ENCODE measurements at regions not wholly inside any gene's neighbourhood (a gene's known extent, or its start where the extent isn't known, plus 50 kb on each side); places are given as distances from the start of the nearest gene placed in this dataset.

GRCh38 chr2:35337922-35338321 lies 1017.7 kb upstream of the CRIM1 start:
- POLR2A ChIA-PET = no interaction called here
- intact Hi-C loops (cut with DNase I, micrococcal nuclease) = no loop called here
- no peaks in the 10 kb centered on the region for H3K36me3 Mint-ChIP-seq (ENCODE audit: low read depth)
- Histone ChIP-seq H3K27me3 (ENCODE audit: control insufficient read depth in 1 of 2, insufficient read depth in 2 of 2, low read length in 2 of 2) (no peaks in the 10 kb centered on the region), H3K4me1 (ENCODE audit: insufficient read depth, low read length) (no peaks in the 10 kb centered on the region), H3K9me3 (ENCODE audit: control insufficient read depth in 1 of 2, insufficient read depth in 1 of 2, low read length in 2 of 2) (peaks cover 0 to 10% of the 10 kb centered on the region in 2 experiments), H3K36me3 (ENCODE audit: insufficient read depth, low read length) (no peaks in the 10 kb centered on the region), H3K27ac (ENCODE audit: low read depth in 1 of 2, low read length in 2 of 2) (no peak overlapping the region), H3K4me3 (ENCODE audit: low read length) (no peak overlapping the region)
- H3K4me1 Mint-ChIP-seq (ENCODE audit: low read depth) = no peaks in the 10 kb centered on the region
- H3K9me3 Mint-ChIP-seq = peaks cover 2% of the 10 kb centered on the region
- no peak for TF ChIP-seq CTCF (IDR thresholded peaks at IDR 0.05)
- no peak for ATAC-seq (ENCODE audit: poor library complexity)
- no peak overlapping the region for H3K4me3 Mint-ChIP-seq
- H3K27ac Mint-ChIP-seq = no peak overlapping the region
- CTCF ChIA-PET = no interaction called here
- DNase-seq = no peak
- no peaks in the 10 kb centered on the region for H3K27me3 Mint-ChIP-seq

GRCh38 chr2:35314049-35314448 lies 1041.5 kb upstream of the CRIM1 start:
- no peaks in the 10 kb centered on the region for H3K9me3 Mint-ChIP-seq
- ChIA-PET CTCF (no interaction called here), POLR2A (no interaction called here)
- H3K27ac ChIP-seq (ENCODE audit: low read depth in 1 of 2, low read length in 2 of 2) = no peak overlapping the region
- DNase-seq (no peak), ATAC-seq (ENCODE audit: poor library complexity) (no peak)
- no peaks in the 10 kb centered on the region for H3K4me1 Mint-ChIP-seq (ENCODE audit: low read depth)
- TF ChIP-seq CTCF (IDR thresholded peaks at IDR 0.05) = no peak
- H3K36me3 ChIP-seq (ENCODE audit: insufficient read depth, low read length) = no peaks in the 10 kb centered on the region
- H3K4me1 ChIP-seq (ENCODE audit: insufficient read depth, low read length) = no peaks in the 10 kb centered on the region
- H3K9me3 ChIP-seq (ENCODE audit: control insufficient read depth in 1 of 2, insufficient read depth in 1 of 2, low read length in 2 of 2) = no peaks in the 10 kb centered on the region
- no peak overlapping the region for H3K27ac Mint-ChIP-seq
- no peaks in the 10 kb centered on the region for H3K27me3 Mint-ChIP-seq
- no peak overlapping the region for H3K4me3 Mint-ChIP-seq
- H3K36me3 Mint-ChIP-seq (ENCODE audit: low read depth) = no peaks in the 10 kb centered on the region
- no peak overlapping the region for H3K4me3 ChIP-seq (ENCODE audit: low read length)
- intact Hi-C loops (cut with DNase I, micrococcal nuclease) = no loop called here
- no peaks in the 10 kb centered on the region for H3K27me3 ChIP-seq (ENCODE audit: control insufficient read depth in 1 of 2, insufficient read depth in 2 of 2, low read length in 2 of 2)

- ATAC-seq (ENCODE audit: poor library complexity) (no peak), DNase-seq (no peak)
- H3K36me3 Mint-ChIP-seq (ENCODE audit: low read depth) = no peaks in the 10 kb centered on the region
- no peak overlapping the region for H3K4me3 Mint-ChIP-seq
- Histone ChIP-seq H3K27me3 (ENCODE audit: control insufficient read depth in 1 of 2, insufficient read depth in 2 of 2, low read length in 2 of 2) (no peaks in the 10 kb centered on the region), H3K4me3 (ENCODE audit: low read length) (no peak overlapping the region), H3K36me3 (ENCODE audit: insufficient read depth, low read length) (no peaks in the 10 kb centered on the region), H3K27ac (ENCODE audit: low read depth in 1 of 2, low read length in 2 of 2) (no peak overlapping the region), H3K9me3 (ENCODE audit: control insufficient read depth in 1 of 2, insufficient read depth in 1 of 2, low read length in 2 of 2) (no peaks in the 10 kb centered on the region), H3K4me1 (ENCODE audit: insufficient read depth, low read length) (no peaks in the 10 kb centered on the region)
- no peaks in the 10 kb centered on the region for H3K4me1 Mint-ChIP-seq (ENCODE audit: low read depth)
- no peaks in the 10 kb centered on the region for H3K27me3 Mint-ChIP-seq
- CTCF ChIA-PET = no interaction called here
- POLR2A ChIA-PET = no interaction called here
- no peaks in the 10 kb centered on the region for H3K9me3 Mint-ChIP-seq
- intact Hi-C loops (cut with DNase I, micrococcal nuclease) = no loop called here
- H3K27ac Mint-ChIP-seq = no peak overlapping the region
- TF ChIP-seq CTCF (IDR thresholded peaks at IDR 0.05) = no peak
Measured at GRCh38 chr2:35301369-35301768, 1054.2 kb upstream of the CRIM1 start.

All from CD4-positive, alpha-beta T cell (primary cell).